Thymus (tissue), 11 donors: ENCODE measurements at regions not wholly inside any gene's neighbourhood (a gene's known extent, or its start where the extent isn't known, plus 50 kb on each side); places are given as distances from the start of the nearest gene placed in this dataset.

Experiments
- DNase-seq, 9 donors: peaks; one replicate each; pipeline ENCODE4 v3.0.0-alpha.2; 2013; ENCODE audit warnings: low spot score in 9 of 9, low read depth in 6 of 9, missing footprints in 1 of 9
- H3K27ac ChIP-seq, 2 donors: one replicate each; pipeline ENCODE4 v1.5.1; 2013; ENCODE audit warnings: control low read depth in 1 of 2, low read depth in 1 of 2, low read length in 1 of 2, mild to moderate bottlenecking in 1 of 2, moderate library complexity in 1 of 2
- H3K27me3 ChIP-seq, 2 donors: one replicate each; pipeline ENCODE4 v1.5.1; 2013; ENCODE audit warnings: low read length in 1 of 2; ENCODE audit not compliant: control insufficient read depth in 2 of 2, insufficient read depth in 1 of 2
- H3K36me3 ChIP-seq, 2 donors: one replicate each; pipeline ENCODE4 v1.5.1; 2013; ENCODE audit warnings: low read length in 1 of 2, mild to moderate bottlenecking in 1 of 2, moderate library complexity in 1 of 2; ENCODE audit not compliant: control insufficient read depth in 2 of 2, insufficient read depth in 2 of 2
- H3K4me1 ChIP-seq, 2 donors: one replicate each; pipeline ENCODE4 v1.5.1; 2013; ENCODE audit warnings: low read length in 2 of 2; ENCODE audit not compliant: control insufficient read depth in 2 of 2, insufficient read depth in 2 of 2
- H3K4me3 ChIP-seq, 2 donors: one replicate each; pipeline ENCODE4 v1.5.1; 2013; ENCODE audit warnings: low read length in 2 of 2, control low read depth in 1 of 2, mild to moderate bottlenecking in 1 of 2
- H3K9me3 ChIP-seq, 2 donors: one replicate each; pipeline ENCODE4 v1.5.1; 2013; ENCODE audit warnings: low read length in 1 of 2, mild to moderate bottlenecking in 1 of 2; ENCODE audit not compliant: control insufficient read depth in 2 of 2, insufficient read depth in 1 of 2
- WGBS: extraction: QIAGEN DNeasy Blood & Tissue Kit; methylation state at CpG from one replicate; pipeline ENCODE4 v1.1.7; 2013; 5-methylcytosine and 5-hydroxymethylcytosine counted together
- donor health status: healthy.

GRCh38 chr5:82912462-82912861 lies 164.7 kb downstream of the TMEM167A start:
- 20% methylated on average over 5 of the region's 5 CpGs for WGBS
- H3K27ac ChIP-seq = peak overlapping the region; percentile 61 to 85
- H3K27me3 ChIP-seq = no peaks in the 10 kb centered on the region
- H3K9me3 ChIP-seq = peaks cover 2 to 17% of the 10 kb centered on the region in 2 donors
- H3K36me3 ChIP-seq = peaks cover 4 to 10% of the 10 kb centered on the region in 2 donors
- peak overlapping the region; percentile 3 to 10 for H3K4me3 ChIP-seq
- peak in 4 of 9 donors; percentile 42 to 70 (median 45) for DNase-seq
- H3K4me1 ChIP-seq = peaks cover 24 to 44% of the 10 kb centered on the region in 2 donors

- peaks cover 24 to 44% of the 10 kb centered on the region in 2 donors for H3K4me1 ChIP-seq
- peaks cover 2 to 16% of the 10 kb centered on the region in 2 donors for H3K9me3 ChIP-seq
- H3K27ac ChIP-seq = peak overlapping the region; percentile 69 to 85
- peaks cover 4 to 7% of the 10 kb centered on the region in 2 donors for H3K36me3 ChIP-seq
- H3K27me3 ChIP-seq = no peaks in the 10 kb centered on the region
- WGBS = 15% methylated on average over 2 of the region's 2 CpGs
- peak overlapping the region; percentile 3 to 10 for H3K4me3 ChIP-seq
- DNase-seq = peak in 8 of 9 donors; percentile 45 to 89 (median 68)
Observed at GRCh38 chr5:82911910-82912309, 165.3 kb downstream of the TMEM167A start.

DNA sequence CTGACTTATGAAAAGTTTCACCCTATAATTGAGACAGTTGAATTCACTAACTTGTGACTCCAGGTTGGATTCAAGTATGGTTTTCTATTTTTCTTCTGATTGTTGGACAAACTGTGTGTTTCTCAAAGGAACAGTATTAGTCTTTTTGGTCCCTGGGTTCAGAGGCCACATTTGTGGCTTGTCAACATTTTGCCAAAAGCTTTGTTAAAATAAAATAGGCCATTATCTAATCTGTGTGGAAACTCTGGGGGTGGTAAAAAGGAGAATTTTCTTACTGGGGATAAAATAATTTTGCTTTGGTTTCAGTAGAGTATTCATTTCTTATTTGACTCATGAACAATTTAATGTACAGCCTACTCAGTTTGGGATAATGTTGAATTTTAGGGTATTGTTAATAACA lies 166.3 kb downstream of the TMEM167A start:
- DNase-seq = no peak
- peaks cover 24 to 46% of the 10 kb centered on the region in 2 donors for H3K4me1 ChIP-seq
- peaks cover 3 to 4% of the 10 kb centered on the region in 2 donors for H3K36me3 ChIP-seq
- no peaks in the 10 kb centered on the region for H3K27me3 ChIP-seq
- peak overlapping the region; percentile 43 to 85 for H3K27ac ChIP-seq
- H3K9me3 ChIP-seq = peaks cover 2 to 8% of the 10 kb centered on the region in 2 donors
- H3K4me3 ChIP-seq = no peak overlapping the region

- 93% methylated on average over 2 of the region's 2 CpGs for WGBS
- H3K27me3 ChIP-seq = no peaks in the 10 kb centered on the region
- peaks cover 24 to 47% of the 10 kb centered on the region in 2 donors for H3K4me1 ChIP-seq
- H3K4me3 ChIP-seq = no peak overlapping the region
- peaks cover 2 to 8% of the 10 kb centered on the region in 2 donors for H3K9me3 ChIP-seq
- peaks cover 3 to 4% of the 10 kb centered on the region in 2 donors for H3K36me3 ChIP-seq
- DNase-seq = no peak
- H3K27ac ChIP-seq = peak overlapping the region in 1 of 2 donors; percentile 85
Observed at GRCh38 chr5:82910491-82910890, 166.7 kb downstream of the TMEM167A start.

DNA sequence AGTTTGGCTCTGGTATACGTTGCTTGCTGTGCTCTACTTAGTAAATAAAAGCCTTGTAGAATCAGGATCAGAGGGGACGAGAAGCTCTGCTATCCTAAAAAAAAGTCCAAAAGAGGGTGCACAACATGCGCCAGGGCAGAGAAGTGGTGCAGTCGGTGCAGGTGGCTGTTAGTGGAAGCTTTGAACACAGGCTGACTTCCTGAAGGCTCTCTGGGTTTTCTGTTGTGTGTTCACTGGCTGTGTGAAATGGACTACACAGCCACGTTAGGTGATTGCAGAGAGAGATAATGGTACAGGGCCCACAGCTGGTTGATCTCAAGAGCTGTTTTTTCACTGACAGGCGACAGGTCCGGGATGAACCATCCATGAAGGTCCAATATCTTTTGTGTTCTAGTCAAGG lies 167.4 kb downstream of the TMEM167A start:
- Histone ChIP-seq H3K4me3 (peak overlapping the region; percentile 23 to 34), H3K27ac (peak overlapping the region; percentile 73 to 85), H3K27me3 (no peaks in the 10 kb centered on the region), H3K4me1 (peaks cover 24 to 47% of the 10 kb centered on the region in 2 donors), H3K36me3 (peaks cover 0 to 3% of the 10 kb centered on the region in 2 donors), H3K9me3 (peaks cover 0 to 3% of the 10 kb centered on the region in 2 donors)
- peak in 7 of 9 donors; percentile 48 to 84 (median 62) for DNase-seq
- 7% methylated on average over 7 of the region's 7 CpGs for WGBS

- H3K27me3 ChIP-seq = no peaks in the 10 kb centered on the region
- no peaks in the 10 kb centered on the region for H3K9me3 ChIP-seq
- peaks cover 10 to 29% of the 10 kb centered on the region in 2 donors for H3K4me1 ChIP-seq
- WGBS = 18% methylated on average over 2 of the region's 2 CpGs
- H3K27ac ChIP-seq = peak overlapping the region; percentile 58 to 92
- peak overlapping the region; percentile 47 to 52 for H3K4me3 ChIP-seq
- no peaks in the 10 kb centered on the region for H3K36me3 ChIP-seq
- DNase-seq = peak in 5 of 9 donors; percentile 49 to 79 (median 57)
Observed at GRCh38 chr5:82905986-82906385, 171.2 kb downstream of the TMEM167A start.

DNA sequence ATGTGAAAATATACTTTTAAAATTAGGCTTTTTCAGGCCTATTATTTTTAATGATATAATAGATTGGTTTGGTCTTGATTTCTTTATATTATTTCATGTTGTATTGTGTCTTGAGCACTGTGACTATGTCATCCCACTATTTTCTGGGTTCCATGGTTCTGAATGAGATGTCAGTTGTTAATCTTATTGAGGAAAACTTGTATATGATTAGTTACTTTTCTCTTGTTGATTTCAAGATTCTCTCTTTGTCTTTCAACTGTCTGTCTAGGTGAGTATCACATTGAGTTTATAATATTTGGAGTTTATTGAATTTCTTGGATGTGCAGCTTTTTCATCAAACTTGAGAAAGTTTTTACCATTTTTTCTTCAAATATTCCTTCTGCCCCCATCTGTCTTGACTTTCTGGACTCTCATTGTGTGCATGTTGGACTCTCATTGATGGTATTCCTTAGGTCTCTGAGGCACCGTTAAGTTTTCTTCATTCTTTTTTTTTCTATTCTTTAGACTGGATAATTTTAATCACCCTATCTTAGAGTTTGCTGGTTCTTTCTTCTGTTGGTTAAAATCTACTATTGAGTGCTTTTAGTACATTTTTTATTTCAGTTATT lies 175.8 kb downstream of the TMEM167A start:
- Histone ChIP-seq H3K9me3 (no peaks in the 10 kb centered on the region), H3K4me1 (peaks cover 0 to 3% of the 10 kb centered on the region in 2 donors), H3K4me3 (no peak overlapping the region), H3K27ac (no peak overlapping the region), H3K27me3 (no peaks in the 10 kb centered on the region), H3K36me3 (no peaks in the 10 kb centered on the region)
- WGBS = 97% methylated on average over 1 of the region's 1 CpG
- no peak for DNase-seq

DNA sequence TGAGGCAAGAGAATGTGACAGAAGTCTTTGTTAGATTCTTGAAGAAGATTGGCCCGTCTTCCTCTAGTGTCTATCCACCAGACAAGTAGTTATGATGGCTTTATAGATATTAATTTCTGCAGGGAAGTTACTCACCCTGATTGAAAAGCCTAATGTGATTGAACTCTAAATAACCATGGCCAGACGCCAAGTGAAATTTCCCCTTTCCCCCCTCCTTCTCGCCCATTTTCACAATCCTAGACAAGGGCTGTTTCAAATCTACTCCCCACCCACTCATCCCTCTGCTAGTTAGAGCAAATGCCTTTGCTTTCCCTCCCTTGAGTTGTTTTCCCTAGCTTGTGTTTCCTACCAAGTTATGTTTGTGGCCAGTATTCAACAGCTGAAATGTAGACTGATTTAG lies 182.5 kb downstream of the TMEM167A start:
- Histone ChIP-seq H3K9me3 (no peaks in the 10 kb centered on the region), H3K4me3 (no peak overlapping the region), H3K36me3 (no peaks in the 10 kb centered on the region), H3K27ac (peak overlapping the region in 1 of 2 donors; percentile 5), H3K4me1 (no peaks in the 10 kb centered on the region), H3K27me3 (no peaks in the 10 kb centered on the region)
- 88% methylated on average over 3 of the region's 3 CpGs for WGBS
- DNase-seq = no peak

- no peaks in the 10 kb centered on the region for H3K27me3 ChIP-seq
- no peaks in the 10 kb centered on the region for H3K4me1 ChIP-seq
- no peak overlapping the region for H3K4me3 ChIP-seq
- no peaks in the 10 kb centered on the region for H3K36me3 ChIP-seq
- no peak for DNase-seq
- no peaks in the 10 kb centered on the region for H3K9me3 ChIP-seq
- WGBS = 99% methylated on average over 1 of the region's 1 CpG
- H3K27ac ChIP-seq = no peak overlapping the region
Observed at GRCh38 chr5:82889088-82889487, 188.1 kb downstream of the TMEM167A start.
